SK-N-SH treated with all-trans-retinoic acid at 6 μM for 48 hours (cell line): ENCODE measurements at regions not wholly inside any gene's neighbourhood (a gene's known extent, or its start where the extent isn't known, plus 50 kb on each side); places are given as distances from the start of the nearest gene placed in this dataset.

Experiments
- ATAC-seq: fragments of 200-7000 bp; cut with Tn5 transposase; 3 replicates; pipeline ENCODE4 v1.9.1; 2020; ENCODE audit warnings: mild to moderate bottlenecking, moderate library complexity
- ARNTL ChIP-seq: fragments of 450-650 bp; formaldehyde crosslinking; IDR thresholded peaks from 2 replicates; pipeline ENCODE4 v1.5.0; 2020; ENCODE audit warnings: low read depth, mild to moderate bottlenecking, moderate library complexity, borderline replicate concordance
- BACH2 ChIP-seq: fragments of 250-450 bp; sonication (Bioruptor Pico); IDR thresholded peaks from 2 replicates; pipeline ENCODE4 v1.9.0; 2021; ENCODE audit warnings: mild to moderate bottlenecking, borderline replicate concordance
- CSDC2 ChIP-seq: fragments of 250-450 bp; sonication (Bioruptor Pico); IDR thresholded peaks from 2 replicates; pipeline ENCODE4 v1.5.0; 2020; ENCODE audit warnings: mild to moderate bottlenecking, moderate library complexity
- ESRRG ChIP-seq: fragments of 250-450 bp; sonication (Bioruptor Pico); IDR thresholded peaks from 2 replicates; pipeline ENCODE4 v1.6.1; 2021; ENCODE audit warnings: mild to moderate bottlenecking
- GLIS3 ChIP-seq: fragments of 250-450 bp; sonication (Bioruptor Pico); IDR thresholded peaks from 2 replicates; pipeline ENCODE4 v1.5.0; 2020; ENCODE audit warnings: mild to moderate bottlenecking, moderate library complexity
- ISL1 ChIP-seq: fragments of 250-450 bp; sonication (Bioruptor Pico); IDR thresholded peaks from 2 replicates; pipeline ENCODE4 v2.1.2; 2022; ENCODE audit warnings: mild to moderate bottlenecking, moderate library complexity
- OSR1 ChIP-seq: fragments of 250-450 bp; sonication (Bioruptor Pico); IDR thresholded peaks from 2 replicates; pipeline ENCODE4 v1.8.0; 2022; ENCODE audit warnings: moderate library complexity, mild to moderate bottlenecking, inconsistent platforms
- PPARA ChIP-seq: fragments of 250-450 bp; sonication (Bioruptor Pico); IDR thresholded peaks from 2 replicates; pipeline ENCODE4 v1.5.0; 2020; ENCODE audit warnings: mild to moderate bottlenecking, borderline replicate concordance
- RARB ChIP-seq: fragments of 250-450 bp; sonication (Bioruptor Pico); IDR thresholded peaks from 2 replicates; pipeline ENCODE4 v1.8.0; 2021; ENCODE audit warnings: mild to moderate bottlenecking, moderate library complexity
- SNAI2 ChIP-seq: fragments of 250-450 bp; sonication (Bioruptor Pico); IDR thresholded peaks from 2 replicates; pipeline ENCODE4 v1.5.0; 2020; ENCODE audit warnings: mild to moderate bottlenecking, moderate library complexity
- TCF4 ChIP-seq: fragments of 250-450 bp; sonication (Bioruptor Pico); IDR thresholded peaks from 2 replicates; pipeline ENCODE4 v1.8.0; 2021; ENCODE audit warnings: mild to moderate bottlenecking, moderate library complexity, borderline replicate concordance
- ZC3H10 ChIP-seq: fragments of 250-450 bp; sonication (Bioruptor Pico); IDR thresholded peaks from 2 replicates; pipeline ENCODE4 v1.5.1; 2021; ENCODE audit warnings: mild to moderate bottlenecking, moderate library complexity
- ZFP3 ChIP-seq: fragments of 250-450 bp; sonication (Bioruptor Pico); IDR thresholded peaks from 2 replicates; pipeline ENCODE4 v1.5.0; 2020; ENCODE audit warnings: mild to moderate bottlenecking, moderate library complexity
- ZFP30 ChIP-seq: fragments of 450-650 bp; formaldehyde crosslinking; IDR thresholded peaks from 2 replicates; pipeline ENCODE4 v1.5.0; 2022; ENCODE audit warnings: mild to moderate bottlenecking, moderate library complexity
- ZNF565 ChIP-seq: fragments of 450-650 bp; formaldehyde crosslinking; conservative IDR thresholded peaks from 2 replicates; pipeline ENCODE4 v1.5.0; 2020; ENCODE audit warnings: low read depth, mild to moderate bottlenecking, moderate library complexity
- ZNF8 ChIP-seq: fragments of 450-650 bp; formaldehyde crosslinking; IDR thresholded peaks from 2 replicates; pipeline ENCODE4 v1.5.0; 2020; ENCODE audit warnings: mild to moderate bottlenecking, moderate library complexity
- TF ChIP-seq, protein P1 (sequence below): fragments of 250-450 bp; sonication (Bioruptor Pico); IDR thresholded peaks from 2 replicates; pipeline ENCODE4 v1.5.1; 2021; ENCODE audit warnings: mild to moderate bottlenecking, moderate library complexity
- TF ChIP-seq, protein P2 (sequence below): fragments of 250-450 bp; sonication (Bioruptor Pico); IDR thresholded peaks from 2 replicates; pipeline ENCODE4 v1.8.0; 2020; ENCODE audit warnings: mild to moderate bottlenecking, moderate library complexity, borderline replicate concordance
- TF ChIP-seq, protein P3 (sequence below): fragments of 250-450 bp; sonication (Bioruptor Pico); IDR thresholded peaks from 2 replicates; pipeline ENCODE4 v1.8.0; 2021; ENCODE audit warnings: low read depth, mild to moderate bottlenecking, moderate library complexity, borderline replicate concordance
- TF ChIP-seq, protein P4 (sequence below): fragments of 250-450 bp; sonication (Bioruptor Pico); IDR thresholded peaks from 2 replicates; pipeline ENCODE4 v1.5.0; 2020; ENCODE audit warnings: mild to moderate bottlenecking, moderate library complexity
- TF ChIP-seq, protein P5 (sequence below): fragments of 250-450 bp; sonication (Bioruptor Pico); IDR thresholded peaks from 2 replicates; pipeline ENCODE4 v1.5.1; 2020; ENCODE audit warnings: low read depth, mild to moderate bottlenecking, moderate library complexity

DNA sequence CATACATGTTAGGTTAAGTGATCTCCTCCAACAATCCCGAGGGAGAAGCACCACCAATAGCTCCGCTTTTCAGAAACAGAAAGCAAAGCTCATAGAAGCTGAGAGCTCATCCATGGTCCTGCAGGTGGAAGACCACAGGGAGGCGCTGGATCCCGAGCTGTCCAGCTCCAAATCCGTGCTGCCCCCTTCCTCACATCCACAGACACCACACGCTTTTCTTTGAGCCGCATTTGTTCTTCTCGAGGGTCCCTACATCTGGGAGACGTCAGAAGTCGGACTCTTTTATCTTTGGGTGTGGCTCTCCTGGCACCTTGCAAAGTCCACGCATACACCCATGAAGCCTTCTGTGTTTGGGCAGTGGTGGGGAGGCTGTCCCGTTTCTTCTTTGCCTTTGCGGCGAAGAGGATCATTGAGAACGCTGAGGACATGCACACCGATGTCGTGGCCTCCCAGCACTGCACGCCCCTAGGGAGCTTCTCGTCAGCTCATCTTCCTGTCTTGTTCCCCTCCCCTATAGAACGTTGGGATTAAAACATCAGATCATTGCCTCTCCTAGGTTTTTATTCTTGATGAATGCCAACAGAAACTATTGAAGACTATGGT lies 184.8 kb downstream of the TEX29 start:
- ATAC-seq, result peak; percentile 57; the same call in 1 of the 3 replicates
- TF ChIP-seq ESRRG (CRISPR knock-in tag) (no peak), OSR1 (CRISPR knock-in tag) (no peak)
- TF ChIP-seq, all 23 proteins: peak for 0

DNA sequence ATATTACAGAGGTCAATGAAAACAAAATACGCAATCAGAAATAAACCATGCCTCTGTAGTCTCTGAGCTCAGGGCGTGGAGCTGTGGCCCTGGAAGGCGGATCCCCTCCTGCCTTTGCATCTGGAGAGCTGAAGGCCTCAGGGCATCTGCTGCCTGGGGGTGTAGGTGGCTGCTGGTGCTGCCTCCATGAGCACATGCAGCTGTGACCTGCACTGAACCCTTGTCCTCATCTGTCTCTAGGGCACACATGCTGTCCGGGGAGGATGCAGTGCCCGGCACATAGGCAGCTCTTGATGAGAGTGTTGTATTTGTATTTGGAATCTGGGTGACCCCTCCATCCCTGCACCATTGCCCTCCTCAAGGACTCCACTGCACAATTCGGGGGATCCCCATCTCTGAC lies 185.7 kb downstream of the TEX29 start:
- no peak for TF ChIP-seq GLIS3 (CRISPR knock-in tag)
- no peak for TF ChIP-seq CSDC2 (CRISPR knock-in tag)
- TF ChIP-seq, protein P1, sequence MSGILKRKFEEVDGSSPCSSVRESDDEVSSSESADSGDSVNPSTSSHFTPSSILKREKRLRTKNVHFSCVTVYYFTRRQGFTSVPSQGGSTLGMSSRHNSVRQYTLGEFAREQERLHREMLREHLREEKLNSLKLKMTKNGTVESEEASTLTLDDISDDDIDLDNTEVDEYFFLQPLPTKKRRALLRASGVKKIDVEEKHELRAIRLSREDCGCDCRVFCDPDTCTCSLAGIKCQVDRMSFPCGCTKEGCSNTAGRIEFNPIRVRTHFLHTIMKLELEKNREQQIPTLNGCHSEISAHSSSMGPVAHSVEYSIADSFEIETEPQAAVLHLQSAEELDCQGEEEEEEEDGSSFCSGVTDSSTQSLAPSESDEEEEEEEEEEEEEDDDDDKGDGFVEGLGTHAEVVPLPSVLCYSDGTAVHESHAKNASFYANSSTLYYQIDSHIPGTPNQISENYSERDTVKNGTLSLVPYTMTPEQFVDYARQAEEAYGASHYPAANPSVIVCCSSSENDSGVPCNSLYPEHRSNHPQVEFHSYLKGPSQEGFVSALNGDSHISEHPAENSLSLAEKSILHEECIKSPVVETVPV, result no peak
- TF ChIP-seq, protein P2, sequence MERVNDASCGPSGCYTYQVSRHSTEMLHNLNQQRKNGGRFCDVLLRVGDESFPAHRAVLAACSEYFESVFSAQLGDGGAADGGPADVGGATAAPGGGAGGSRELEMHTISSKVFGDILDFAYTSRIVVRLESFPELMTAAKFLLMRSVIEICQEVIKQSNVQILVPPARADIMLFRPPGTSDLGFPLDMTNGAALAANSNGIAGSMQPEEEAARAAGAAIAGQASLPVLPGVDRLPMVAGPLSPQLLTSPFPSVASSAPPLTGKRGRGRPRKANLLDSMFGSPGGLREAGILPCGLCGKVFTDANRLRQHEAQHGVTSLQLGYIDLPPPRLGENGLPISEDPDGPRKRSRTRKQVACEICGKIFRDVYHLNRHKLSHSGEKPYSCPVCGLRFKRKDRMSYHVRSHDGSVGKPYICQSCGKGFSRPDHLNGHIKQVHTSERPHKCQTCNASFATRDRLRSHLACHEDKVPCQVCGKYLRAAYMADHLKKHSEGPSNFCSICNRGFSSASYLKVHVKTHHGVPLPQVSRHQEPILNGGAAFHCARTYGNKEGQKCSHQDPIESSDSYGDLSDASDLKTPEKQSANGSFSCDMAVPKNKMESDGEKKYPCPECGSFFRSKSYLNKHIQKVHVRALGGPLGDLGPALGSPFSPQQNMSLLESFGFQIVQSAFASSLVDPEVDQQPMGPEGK, result no peak
- no peak for TF ChIP-seq PPARA (CRISPR knock-in tag)
- TF ChIP-seq, protein P3, sequence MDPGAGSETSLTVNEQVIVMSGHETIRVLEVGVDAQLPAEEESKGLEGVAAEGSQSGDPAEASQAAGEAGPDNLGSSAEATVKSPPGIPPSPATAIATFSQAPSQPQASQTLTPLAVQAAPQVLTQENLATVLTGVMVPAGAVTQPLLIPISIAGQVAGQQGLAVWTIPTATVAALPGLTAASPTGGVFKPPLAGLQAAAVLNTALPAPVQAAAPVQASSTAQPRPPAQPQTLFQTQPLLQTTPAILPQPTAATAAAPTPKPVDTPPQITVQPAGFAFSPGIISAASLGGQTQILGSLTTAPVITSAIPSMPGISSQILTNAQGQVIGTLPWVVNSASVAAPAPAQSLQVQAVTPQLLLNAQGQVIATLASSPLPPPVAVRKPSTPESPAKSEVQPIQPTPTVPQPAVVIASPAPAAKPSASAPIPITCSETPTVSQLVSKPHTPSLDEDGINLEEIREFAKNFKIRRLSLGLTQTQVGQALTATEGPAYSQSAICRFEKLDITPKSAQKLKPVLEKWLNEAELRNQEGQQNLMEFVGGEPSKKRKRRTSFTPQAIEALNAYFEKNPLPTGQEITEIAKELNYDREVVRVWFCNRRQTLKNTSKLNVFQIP (CRISPR knock-in tag), result no peak
- TF ChIP-seq ZNF8 (CRISPR knock-in tag), result no peak
- no peak for TF ChIP-seq ZNF565 (CRISPR knock-in tag)
- no peak for TF ChIP-seq ESRRG (CRISPR knock-in tag)
- no peak for TF ChIP-seq ZC3H10 (CRISPR knock-in tag)
- TF ChIP-seq RARB (CRISPR knock-in tag), result no peak
- TF ChIP-seq BACH2 (CRISPR knock-in tag), result no peak
- no peak for TF ChIP-seq TCF4 (CRISPR knock-in tag)
- no peak for TF ChIP-seq OSR1 (CRISPR knock-in tag)
- TF ChIP-seq ARNTL (CRISPR knock-in tag), result no peak
- TF ChIP-seq, protein P4, sequence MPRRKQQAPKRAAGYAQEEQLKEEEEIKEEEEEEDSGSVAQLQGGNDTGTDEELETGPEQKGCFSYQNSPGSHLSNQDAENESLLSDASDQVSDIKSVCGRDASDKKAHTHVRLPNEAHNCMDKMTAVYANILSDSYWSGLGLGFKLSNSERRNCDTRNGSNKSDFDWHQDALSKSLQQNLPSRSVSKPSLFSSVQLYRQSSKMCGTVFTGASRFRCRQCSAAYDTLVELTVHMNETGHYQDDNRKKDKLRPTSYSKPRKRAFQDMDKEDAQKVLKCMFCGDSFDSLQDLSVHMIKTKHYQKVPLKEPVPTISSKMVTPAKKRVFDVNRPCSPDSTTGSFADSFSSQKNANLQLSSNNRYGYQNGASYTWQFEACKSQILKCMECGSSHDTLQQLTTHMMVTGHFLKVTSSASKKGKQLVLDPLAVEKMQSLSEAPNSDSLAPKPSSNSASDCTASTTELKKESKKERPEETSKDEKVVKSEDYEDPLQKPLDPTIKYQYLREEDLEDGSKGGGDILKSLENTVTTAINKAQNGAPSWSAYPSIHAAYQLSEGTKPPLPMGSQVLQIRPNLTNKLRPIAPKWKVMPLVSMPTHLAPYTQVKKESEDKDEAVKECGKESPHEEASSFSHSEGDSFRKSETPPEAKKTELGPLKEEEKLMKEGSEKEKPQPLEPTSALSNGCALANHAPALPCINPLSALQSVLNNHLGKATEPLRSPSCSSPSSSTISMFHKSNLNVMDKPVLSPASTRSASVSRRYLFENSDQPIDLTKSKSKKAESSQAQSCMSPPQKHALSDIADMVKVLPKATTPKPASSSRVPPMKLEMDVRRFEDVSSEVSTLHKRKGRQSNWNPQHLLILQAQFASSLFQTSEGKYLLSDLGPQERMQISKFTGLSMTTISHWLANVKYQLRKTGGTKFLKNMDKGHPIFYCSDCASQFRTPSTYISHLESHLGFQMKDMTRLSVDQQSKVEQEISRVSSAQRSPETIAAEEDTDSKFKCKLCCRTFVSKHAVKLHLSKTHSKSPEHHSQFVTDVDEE (CRISPR knock-in tag), result no peak
- no peak for TF ChIP-seq SNAI2 (CRISPR knock-in tag)
- no peak for TF ChIP-seq ISL1 (CRISPR knock-in tag)
- TF ChIP-seq ZFP30 (CRISPR knock-in tag), result no peak
- TF ChIP-seq, protein P5, sequence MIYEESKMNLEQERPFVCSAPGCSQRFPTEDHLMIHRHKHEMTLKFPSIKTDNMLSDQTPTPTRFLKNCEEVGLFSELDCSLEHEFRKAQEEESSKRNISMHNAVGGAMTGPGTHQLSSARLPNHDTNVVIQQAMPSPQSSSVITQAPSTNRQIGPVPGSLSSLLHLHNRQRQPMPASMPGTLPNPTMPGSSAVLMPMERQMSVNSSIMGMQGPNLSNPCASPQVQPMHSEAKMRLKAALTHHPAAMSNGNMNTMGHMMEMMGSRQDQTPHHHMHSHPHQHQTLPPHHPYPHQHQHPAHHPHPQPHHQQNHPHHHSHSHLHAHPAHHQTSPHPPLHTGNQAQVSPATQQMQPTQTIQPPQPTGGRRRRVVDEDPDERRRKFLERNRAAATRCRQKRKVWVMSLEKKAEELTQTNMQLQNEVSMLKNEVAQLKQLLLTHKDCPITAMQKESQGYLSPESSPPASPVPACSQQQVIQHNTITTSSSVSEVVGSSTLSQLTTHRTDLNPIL (CRISPR knock-in tag), result no peak
- ATAC-seq, result no peak

DNA sequence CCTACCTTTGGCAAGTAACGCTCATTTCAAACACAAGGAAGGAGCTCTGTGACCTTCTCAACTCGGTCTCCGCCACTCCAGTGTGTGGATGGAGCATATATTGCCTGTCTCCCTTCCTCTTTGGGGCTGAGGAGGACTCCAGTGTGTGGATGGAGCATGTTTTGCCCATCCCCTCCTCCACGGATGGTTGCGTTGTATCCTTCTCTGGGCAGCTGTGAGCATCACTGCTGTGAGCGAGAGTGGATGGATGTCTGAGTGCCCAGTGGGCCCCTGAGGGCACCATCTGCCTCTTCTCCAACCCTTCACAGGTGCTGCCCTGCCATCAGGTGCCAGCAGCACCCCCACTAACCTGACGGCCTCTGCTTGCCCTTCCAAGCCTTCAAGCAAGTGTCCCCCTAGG lies 186.2 kb downstream of the TEX29 start:
- ATAC-seq, result no peak
- no peak for TF ChIP-seq ZNF565 (CRISPR knock-in tag)
- no peak for TF ChIP-seq ZC3H10 (CRISPR knock-in tag)
- TF ChIP-seq RARB (CRISPR knock-in tag), result no peak
- TF ChIP-seq, protein P2, result no peak
- TF ChIP-seq, protein P4 (CRISPR knock-in tag), result no peak
- no peak for TF ChIP-seq GLIS3 (CRISPR knock-in tag)
- no peak for TF ChIP-seq ZFP30 (CRISPR knock-in tag)
- TF ChIP-seq ZFP3 (CRISPR knock-in tag), result no peak
- no peak for TF ChIP-seq CSDC2 (CRISPR knock-in tag)
- TF ChIP-seq, protein P5 (CRISPR knock-in tag), result no peak
- no peak for TF ChIP-seq PPARA (CRISPR knock-in tag)
- no peak for TF ChIP-seq SNAI2 (CRISPR knock-in tag)
- TF ChIP-seq ESRRG (CRISPR knock-in tag), result no peak
- TF ChIP-seq OSR1 (CRISPR knock-in tag), result no peak
